ENCODE measurements at regions not wholly inside any gene's neighbourhood (a gene's known extent, or its start where the extent isn't known, plus 50 kb on each side); places are given as distances from the start of the nearest gene placed in this dataset.

DNA sequence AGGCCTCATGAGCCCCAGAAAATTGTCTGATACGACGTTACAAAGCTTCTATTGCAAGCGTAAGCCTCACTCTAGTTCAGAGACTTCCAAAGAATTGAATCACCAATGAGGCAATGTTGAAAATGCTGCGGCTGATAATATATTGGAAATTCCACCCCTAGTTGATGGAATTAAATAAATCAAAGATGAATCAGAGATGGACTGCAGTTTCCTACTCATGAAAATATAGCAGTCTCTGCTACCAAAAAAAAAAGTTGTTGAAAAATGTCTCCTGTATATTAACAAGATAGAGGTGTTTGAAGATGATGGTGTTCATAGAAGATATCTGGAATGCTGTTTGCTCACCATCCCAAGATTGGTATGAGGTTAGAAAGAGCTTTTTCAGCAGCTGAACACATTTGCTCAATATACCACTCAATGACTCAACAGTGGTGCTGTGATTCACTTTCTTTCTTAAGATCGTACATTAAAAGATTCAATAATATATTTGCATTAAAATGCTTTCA, 99.8 kb upstream of the ARHGAP28 start:
- no peaks in the 10 kb centered on the region for H3K36me3 Mint-ChIP-seq
- no peak for DNase-seq (ENCODE audit: low spot score in 2 of 2)
- H3K27ac Mint-ChIP-seq, result no peak overlapping the region
- no peaks in the 10 kb centered on the region for H3K4me1 Mint-ChIP-seq
- H3K9me3 Mint-ChIP-seq, result peaks cover 12% of the 10 kb centered on the region
- no peak overlapping the region for H3K4me3 Mint-ChIP-seq
- ATAC-seq, result no peak

GRCh38 chr18:6633310-6633709, 96.2 kb upstream of the ARHGAP28 start:
- Mint-ChIP-seq H3K36me3 (no peaks in the 10 kb centered on the region), H3K27ac (no peak overlapping the region), H3K4me1 (no peaks in the 10 kb centered on the region), H3K9me3 (peaks cover 21% of the 10 kb centered on the region), H3K4me3 (no peak overlapping the region)
- no peak for ATAC-seq
- no peak for DNase-seq (ENCODE audit: low spot score in 2 of 2)

- DNase-seq (ENCODE audit: low spot score in 2 of 2) (no peak), ATAC-seq (no peak)
- Mint-ChIP-seq H3K36me3 (no peaks in the 10 kb centered on the region), H3K27ac (no peak overlapping the region), H3K4me3 (no peak overlapping the region), H3K4me1 (no peaks in the 10 kb centered on the region), H3K9me3 (peaks cover 21% of the 10 kb centered on the region)
Measured at GRCh38 chr18:6636091-6636490, 93.4 kb upstream of the ARHGAP28 start.

DNA sequence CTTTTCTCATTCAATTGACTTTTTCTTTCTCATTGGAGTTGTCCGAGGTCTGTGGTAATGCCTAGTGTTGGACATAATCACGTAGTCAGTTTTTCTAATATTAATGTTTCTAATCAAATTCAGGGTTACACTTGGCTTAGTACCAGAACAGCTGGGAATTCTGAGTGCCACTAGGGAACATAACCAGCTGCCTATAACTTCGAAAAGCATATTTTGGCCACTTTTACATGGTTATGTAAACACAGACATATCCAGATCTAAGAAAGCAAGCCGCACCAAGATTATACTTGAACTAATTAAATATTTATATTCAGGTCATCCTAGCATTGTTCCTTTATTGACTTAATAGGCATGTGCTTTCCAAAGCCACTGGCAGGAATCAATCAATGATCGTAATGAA, 91.1 kb upstream of the ARHGAP28 start:
- Mint-ChIP-seq H3K36me3 (no peaks in the 10 kb centered on the region), H3K4me1 (no peaks in the 10 kb centered on the region), H3K9me3 (peaks cover 16% of the 10 kb centered on the region), H3K27ac (no peak overlapping the region), H3K4me3 (no peak overlapping the region)
- DNase-seq (ENCODE audit: low spot score in 2 of 2), result no peak
- ATAC-seq, result no peak

- no peak for DNase-seq (ENCODE audit: low spot score in 2 of 2)
- ATAC-seq, result no peak
- H3K36me3 Mint-ChIP-seq, result no peaks in the 10 kb centered on the region
- no peak overlapping the region for H3K4me3 Mint-ChIP-seq
- no peak overlapping the region for H3K27ac Mint-ChIP-seq
- peaks cover 12% of the 10 kb centered on the region for H3K9me3 Mint-ChIP-seq
- H3K4me1 Mint-ChIP-seq, result no peaks in the 10 kb centered on the region
Measured at GRCh38 chr18:6639305-6639704, 90.2 kb upstream of the ARHGAP28 start.

DNA sequence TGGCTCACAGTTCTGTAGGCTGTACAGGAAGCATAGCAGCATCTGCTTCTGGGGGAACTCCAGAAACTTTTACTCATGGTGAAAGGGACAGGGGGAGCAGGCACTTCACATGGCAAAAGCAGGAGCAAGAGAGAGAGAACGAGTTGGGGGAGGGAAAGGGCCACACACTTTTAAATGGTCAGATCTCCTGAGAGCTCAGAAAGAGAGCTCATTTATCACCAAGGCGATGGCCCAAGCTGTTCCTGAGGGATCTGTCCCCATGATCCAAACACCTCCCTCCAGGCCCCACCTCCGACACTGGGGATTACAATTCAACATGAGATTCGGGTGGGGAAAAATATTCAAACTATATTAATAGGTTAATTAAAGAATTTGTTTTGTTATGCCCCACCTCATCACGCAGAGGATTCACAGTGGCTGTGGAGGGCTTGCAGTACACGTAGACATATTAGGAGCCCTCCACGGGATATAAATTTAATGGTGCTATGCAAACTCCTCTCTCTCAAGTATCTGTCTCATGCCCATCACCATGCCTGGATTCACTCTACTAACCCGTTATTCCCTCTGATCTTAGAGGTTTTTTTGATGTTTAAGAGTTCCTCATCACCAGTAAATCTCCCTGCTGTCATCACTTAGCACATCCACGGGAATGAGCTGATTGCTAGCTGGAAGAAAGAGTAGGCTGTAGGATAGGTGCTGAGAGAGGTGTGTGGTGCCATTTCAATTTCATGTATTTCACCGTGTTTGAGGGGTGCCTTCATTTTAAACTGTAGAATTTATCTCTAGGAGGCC, 84.5 kb upstream of the ARHGAP28 start:
- Mint-ChIP-seq H3K9me3 (peaks cover 10% of the 10 kb centered on the region), H3K36me3 (no peaks in the 10 kb centered on the region), H3K27ac (no peak overlapping the region), H3K4me1 (no peaks in the 10 kb centered on the region), H3K4me3 (no peak overlapping the region)
- ATAC-seq (no peak), DNase-seq (ENCODE audit: low spot score in 2 of 2) (no peak)

GRCh38 chr18:6646801-6647200, 82.7 kb upstream of the ARHGAP28 start:
- DNase-seq (ENCODE audit: low spot score in 2 of 2), result no peak
- H3K27ac Mint-ChIP-seq, result no peak overlapping the region
- peaks cover 13% of the 10 kb centered on the region for H3K9me3 Mint-ChIP-seq
- H3K4me1 Mint-ChIP-seq, result no peaks in the 10 kb centered on the region
- no peak for ATAC-seq
- H3K4me3 Mint-ChIP-seq, result no peak overlapping the region
- H3K36me3 Mint-ChIP-seq, result no peaks in the 10 kb centered on the region

DNA sequence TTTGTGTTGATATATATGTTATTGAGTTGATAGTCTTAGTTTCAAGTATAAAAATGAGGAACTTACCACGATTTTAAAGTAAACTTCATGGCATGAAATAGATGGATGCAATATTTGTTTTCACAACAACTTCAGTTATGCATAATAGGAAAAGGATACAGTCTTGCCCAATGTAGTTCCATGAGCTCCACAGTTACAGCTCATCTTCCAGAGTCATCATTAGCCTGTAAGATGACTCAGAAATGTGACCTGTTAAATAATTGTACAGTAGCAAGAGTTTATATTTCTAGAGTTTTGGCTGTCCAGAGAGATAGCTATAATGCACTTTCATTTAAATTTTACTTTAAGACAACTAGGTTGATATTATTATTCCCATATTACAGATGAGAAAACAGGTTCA, 80.9 kb upstream of the ARHGAP28 start:
- DNase-seq (ENCODE audit: low spot score in 2 of 2) (no peak), ATAC-seq (no peak)
- no peak overlapping the region for H3K27ac Mint-ChIP-seq
- peaks cover 11% of the 10 kb centered on the region for H3K9me3 Mint-ChIP-seq
- no peak overlapping the region for H3K4me3 Mint-ChIP-seq
- H3K36me3 Mint-ChIP-seq, result no peaks in the 10 kb centered on the region
- H3K4me1 Mint-ChIP-seq, result no peaks in the 10 kb centered on the region

DNA sequence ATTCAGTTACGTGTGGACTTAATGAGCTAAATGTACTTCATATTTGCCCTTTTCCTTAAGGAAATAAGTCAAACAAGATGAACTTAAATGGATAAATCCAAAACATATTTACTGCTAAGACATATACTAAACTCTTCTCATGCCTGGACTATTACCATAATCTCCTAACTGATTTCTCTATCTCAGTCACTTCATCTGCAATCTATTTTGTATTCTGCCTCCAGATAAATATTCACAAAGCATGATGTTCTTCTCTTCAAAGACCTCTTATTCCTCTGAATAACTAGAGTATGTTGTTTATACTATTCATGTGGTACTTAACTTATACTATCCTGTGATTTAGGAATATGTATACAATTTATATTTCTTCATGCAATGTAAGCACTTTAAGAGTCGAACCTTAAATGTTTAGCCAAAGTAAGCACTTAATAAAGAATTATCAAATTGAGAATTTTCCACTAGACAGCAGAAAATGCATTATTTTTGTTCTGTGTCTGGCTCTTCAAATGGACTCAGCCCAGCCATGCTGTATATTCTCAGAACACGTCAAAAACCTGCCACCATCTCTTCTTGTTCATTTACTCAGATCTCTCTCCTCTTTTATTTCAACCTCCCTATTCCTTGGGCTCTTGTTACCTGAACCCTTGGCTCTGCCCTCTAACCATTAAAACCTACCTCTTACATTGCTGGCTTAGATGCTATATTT, 79.9 kb upstream of the ARHGAP28 start:
- H3K36me3 Mint-ChIP-seq, result no peaks in the 10 kb centered on the region
- peaks cover 16% of the 10 kb centered on the region for H3K9me3 Mint-ChIP-seq
- DNase-seq (ENCODE audit: low spot score in 2 of 2), result no peak
- ATAC-seq, result no peak
- H3K27ac Mint-ChIP-seq, result no peak overlapping the region
- no peaks in the 10 kb centered on the region for H3K4me1 Mint-ChIP-seq
- no peak overlapping the region for H3K4me3 Mint-ChIP-seq

- H3K36me3 Mint-ChIP-seq, result no peaks in the 10 kb centered on the region
- ATAC-seq, result no peak
- peaks cover 16% of the 10 kb centered on the region for H3K9me3 Mint-ChIP-seq
- DNase-seq (ENCODE audit: low spot score in 2 of 2), result no peak
- H3K4me1 Mint-ChIP-seq, result no peaks in the 10 kb centered on the region
- H3K27ac Mint-ChIP-seq, result no peak overlapping the region
- H3K4me3 Mint-ChIP-seq, result no peak overlapping the region
Measured at GRCh38 chr18:6650127-6650507, 79.4 kb upstream of the ARHGAP28 start.

GRCh38 chr18:6650747-6651146, 78.8 kb upstream of the ARHGAP28 start:
- Mint-ChIP-seq H3K4me3 (no peak overlapping the region), H3K9me3 (peaks cover 19% of the 10 kb centered on the region), H3K27ac (no peak overlapping the region), H3K36me3 (no peaks in the 10 kb centered on the region), H3K4me1 (no peaks in the 10 kb centered on the region)
- no peak for DNase-seq (ENCODE audit: low spot score in 2 of 2)
- no peak for ATAC-seq

- no peaks in the 10 kb centered on the region for H3K36me3 Mint-ChIP-seq
- H3K27ac Mint-ChIP-seq, result no peak overlapping the region
- H3K4me1 Mint-ChIP-seq, result no peaks in the 10 kb centered on the region
- DNase-seq (ENCODE audit: low spot score in 2 of 2) (no peak), ATAC-seq (no peak)
- peaks cover 11% of the 10 kb centered on the region for H3K9me3 Mint-ChIP-seq
- H3K4me3 Mint-ChIP-seq, result no peak overlapping the region
Measured at GRCh38 chr18:6652098-6652497, 77.4 kb upstream of the ARHGAP28 start.

DNA sequence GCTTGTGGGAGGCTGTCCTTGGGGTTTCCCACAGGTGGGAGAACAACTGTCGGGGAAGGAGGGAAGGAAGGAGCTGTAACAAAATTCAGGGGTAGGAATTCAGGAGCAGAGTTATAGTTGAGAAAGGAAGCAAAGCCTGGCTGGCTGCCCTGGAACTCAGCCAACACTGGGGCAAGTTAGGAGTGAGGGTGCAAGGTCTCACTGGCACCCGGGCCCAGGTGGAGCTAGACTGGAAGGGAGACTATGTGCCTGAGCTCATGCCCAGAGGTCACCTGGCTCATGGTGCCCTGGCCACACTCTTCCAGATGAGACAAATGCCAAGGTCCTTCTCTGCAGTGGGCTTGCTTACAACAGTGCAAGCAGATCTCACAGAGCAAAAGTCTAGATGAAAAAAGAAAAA, 75.6 kb upstream of the ARHGAP28 start:
- DNase-seq (ENCODE audit: low spot score in 2 of 2) (no peak), ATAC-seq (no peak)
- H3K4me1 Mint-ChIP-seq, result no peaks in the 10 kb centered on the region
- no peak overlapping the region for H3K27ac Mint-ChIP-seq
- no peak overlapping the region for H3K4me3 Mint-ChIP-seq
- no peaks in the 10 kb centered on the region for H3K36me3 Mint-ChIP-seq
- H3K9me3 Mint-ChIP-seq, result peaks cover 15% of the 10 kb centered on the region

- peaks cover 14% of the 10 kb centered on the region for H3K9me3 Mint-ChIP-seq
- H3K36me3 Mint-ChIP-seq, result no peaks in the 10 kb centered on the region
- ATAC-seq (no peak), DNase-seq (ENCODE audit: low spot score in 2 of 2) (no peak)
- no peak overlapping the region for H3K4me3 Mint-ChIP-seq
- no peak overlapping the region for H3K27ac Mint-ChIP-seq
- H3K4me1 Mint-ChIP-seq, result no peaks in the 10 kb centered on the region
Measured at GRCh38 chr18:6659963-6660725, 69.4 kb upstream of the ARHGAP28 start.

DNA sequence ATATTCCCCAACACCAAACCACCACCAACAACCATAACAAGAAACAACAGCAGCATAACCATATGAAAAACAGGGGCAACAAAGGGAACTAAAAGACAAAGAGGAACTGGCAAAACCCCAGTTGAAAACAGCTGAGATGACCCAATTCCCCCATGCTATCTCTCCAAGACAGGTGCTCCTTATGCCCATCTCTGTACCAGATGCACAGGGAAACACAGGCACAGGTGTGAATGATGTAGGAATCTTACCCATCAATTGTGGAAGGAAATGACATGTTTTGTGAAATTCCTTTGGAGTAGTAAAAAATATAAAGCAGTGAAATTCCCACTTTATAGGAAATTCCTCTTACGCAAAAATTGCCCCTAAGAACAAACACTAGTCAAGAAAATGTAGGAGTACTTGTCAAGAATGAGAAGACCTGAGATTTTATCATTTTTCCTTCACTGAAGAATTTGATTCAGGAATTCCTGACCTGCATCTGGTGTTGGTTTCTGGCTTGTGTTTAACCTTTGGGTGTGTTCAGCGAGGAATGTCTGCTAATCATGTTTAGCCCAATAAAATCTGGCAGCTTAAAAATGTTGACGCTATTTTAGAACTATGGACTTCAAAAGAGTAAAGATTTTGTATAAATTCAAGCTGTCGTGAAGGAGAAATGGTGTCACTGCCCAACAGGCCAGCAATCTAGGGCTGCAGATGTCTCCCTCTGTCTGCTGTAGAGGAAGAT, 67.7 kb upstream of the ARHGAP28 start:
- peaks cover 11% of the 10 kb centered on the region for H3K9me3 Mint-ChIP-seq
- ATAC-seq, result no peak
- H3K4me1 Mint-ChIP-seq, result no peaks in the 10 kb centered on the region
- H3K27ac Mint-ChIP-seq, result no peak overlapping the region
- H3K36me3 Mint-ChIP-seq, result no peaks in the 10 kb centered on the region
- no peak overlapping the region for H3K4me3 Mint-ChIP-seq
- no peak for DNase-seq (ENCODE audit: low spot score in 2 of 2)
